ENCODE measurements at regions not wholly inside any gene's neighbourhood (a gene's known extent, or its start where the extent isn't known, plus 50 kb on each side); places are given as distances from the start of the nearest gene placed in this dataset.

DNA sequence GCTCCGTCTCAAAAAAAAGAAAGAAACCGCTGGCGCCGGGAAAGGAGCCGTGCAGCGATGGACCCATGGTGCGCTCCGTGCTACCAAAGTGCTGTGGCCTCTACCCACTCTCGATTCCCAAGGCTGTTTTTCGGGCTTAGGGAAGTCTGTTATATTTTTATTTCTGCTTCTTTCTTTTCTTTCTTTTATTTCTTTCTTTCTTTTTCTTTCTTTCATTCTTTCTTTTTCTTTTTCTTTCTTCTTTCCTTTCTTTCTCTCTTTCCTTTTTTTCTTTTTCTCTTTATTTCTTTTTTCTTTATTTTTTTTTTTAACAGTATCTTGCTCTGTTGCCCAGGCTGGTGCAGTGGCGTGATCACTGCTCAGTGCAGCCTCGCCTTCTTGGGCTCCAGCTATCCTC is 87.5 kb downstream of the ANXA2R start:
- Histone ChIP-seq H3K9me3 (no peaks in the 10 kb centered on the region), H3K36me3 (ENCODE audit: control insufficient read depth in 2 of 2, extremely low read depth in 1 of 2, insufficient read depth in 1 of 2, low read length in 1 of 2) (no peaks in the 10 kb centered on the region), H3K4me3 (ENCODE audit: control insufficient read depth in 1 of 2, extremely low read depth in 1 of 2, low read length in 1 of 2) (peak overlapping the region; percentile 77 to 98), H3K4me1 (ENCODE audit: control insufficient read depth in 1 of 2, extremely low read depth in 1 of 2, insufficient read depth in 2 of 2, low read length in 2 of 2) (peaks cover 15 to 46% of the 10 kb centered on the region in 2 experiments), H3K27me3 (replicated peaks in 1 of 2; ENCODE audit: control insufficient read depth in 2 of 2, extremely low read depth in 1 of 2, insufficient read depth in 2 of 2, low read length in 1 of 2) (no peaks in the 10 kb centered on the region), H3K27ac (ENCODE audit: low read length) (peak overlapping the region; percentile 99)
- H3K4me1 Mint-ChIP-seq, result peaks cover 34 to 45% (median 40%) of the 10 kb centered on the region in 3 donors
- peak overlapping the region; percentile 100 for H3K27ac Mint-ChIP-seq
- no peaks in the 10 kb centered on the region for H3K27me3 Mint-ChIP-seq
- peak overlapping the region; percentile 96 to 98 (median 98) for H3K4me3 Mint-ChIP-seq
- H3K9me3 Mint-ChIP-seq, result peaks cover 0 to 15% (median 7%) of the 10 kb centered on the region in 3 donors
- H3K36me3 Mint-ChIP-seq, result peaks cover 11% of the 10 kb centered on the region
- ChIA-PET POLR2A (interaction anchor here (0.6 to 4.5 kb wide), 9 partner anchors 36 to 168 kb away, joined by 3 to 70 read pairs (median 6); partner anchors contain the start of gene ZNF131 (in 1 of the 2)), CTCF (interaction anchor here in 1 of 2 donors (0.7 to 5.2 kb wide), 4 partner anchors 38 to 888 kb away, joined by 3 to 64 read pairs (median 6); no protein-coding TSS in a partner anchor)
- 47% methylated on average over 4 of the region's 12 CpGs for WGBS (ENCODE audit: insufficient coverage)
- no peak for DNase-seq
- ATAC-seq (replicated peaks in 1 of 4), result no peak

DNA sequence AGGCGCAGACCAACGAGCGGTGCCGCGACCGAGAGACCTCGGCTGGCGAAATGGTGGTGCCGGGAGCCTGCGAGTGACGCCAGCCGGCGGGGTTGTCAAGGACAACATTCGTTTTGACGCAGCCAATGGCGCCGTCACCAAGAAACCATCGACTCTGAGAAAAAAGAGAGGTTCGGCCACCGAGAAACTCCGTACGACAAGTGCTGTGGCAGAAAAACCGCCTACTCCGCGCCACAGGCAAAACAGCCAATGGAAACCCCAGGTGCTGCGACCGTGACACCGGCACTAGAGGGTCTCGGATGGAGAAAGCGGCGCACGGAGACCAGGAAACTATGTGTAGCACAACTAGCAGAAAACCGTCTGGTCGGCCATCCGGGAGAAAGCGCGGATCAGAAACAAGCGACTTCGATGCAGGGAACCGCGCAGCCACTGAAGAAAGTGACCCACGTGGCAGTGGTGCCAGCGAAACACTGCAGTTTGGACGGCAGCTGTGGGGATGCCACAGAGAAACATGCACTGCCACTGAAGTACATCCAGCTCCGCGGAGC is 88.8 kb downstream of the ANXA2R start:
- Histone ChIP-seq H3K27me3 (replicated peaks in 1 of 2; ENCODE audit: control insufficient read depth in 2 of 2, extremely low read depth in 1 of 2, insufficient read depth in 2 of 2, low read length in 1 of 2) (no peaks in the 10 kb centered on the region), H3K27ac (ENCODE audit: low read length) (peak overlapping the region; percentile 99), H3K36me3 (ENCODE audit: control insufficient read depth in 2 of 2, extremely low read depth in 1 of 2, insufficient read depth in 1 of 2, low read length in 1 of 2) (no peaks in the 10 kb centered on the region), H3K9me3 (no peaks in the 10 kb centered on the region), H3K4me1 (ENCODE audit: control insufficient read depth in 1 of 2, extremely low read depth in 1 of 2, insufficient read depth in 2 of 2, low read length in 2 of 2) (peaks cover 15 to 46% of the 10 kb centered on the region in 2 experiments), H3K4me3 (ENCODE audit: control insufficient read depth in 1 of 2, extremely low read depth in 1 of 2, low read length in 1 of 2) (peak overlapping the region; percentile 77 to 98)
- peak overlapping the region; percentile 96 to 98 (median 98) for H3K4me3 Mint-ChIP-seq
- peaks cover 34 to 45% (median 40%) of the 10 kb centered on the region in 3 donors for H3K4me1 Mint-ChIP-seq
- ATAC-seq (replicated peaks in 1 of 4) (peak; percentile 45 to 76 (median 54)), DNase-seq (peak; percentile 53 to 92 (median 84))
- H3K36me3 Mint-ChIP-seq, result peaks cover 11% of the 10 kb centered on the region
- no peaks in the 10 kb centered on the region for H3K27me3 Mint-ChIP-seq
- H3K9me3 Mint-ChIP-seq, result peaks cover 0 to 15% (median 7%) of the 10 kb centered on the region in 3 donors
- CTCF ChIA-PET, result interaction anchor here (1.3 to 5.2 kb wide), 4 partner anchors 39 to 68 kb away, joined by 4 to 64 read pairs (median 6); no protein-coding TSS in a partner anchor
- POLR2A ChIA-PET, result interaction anchor here (0.8 to 4.5 kb wide), 10 partner anchors 37 to 170 kb away, joined by 3 to 70 read pairs (median 6); partner anchors contain the start of gene ZNF131 (in 1 of the 2)
- WGBS (ENCODE audit: insufficient coverage), result under 1% methylated on average over 46 of the region's 46 CpGs
- peak overlapping the region; percentile 100 for H3K27ac Mint-ChIP-seq

GRCh38 chr5:42950456-42951292 is 89.4 kb downstream of the ANXA2R start:
- ATAC-seq (replicated peaks in 1 of 4), result peak; percentile 17 to 58 (median 44)

DNA sequence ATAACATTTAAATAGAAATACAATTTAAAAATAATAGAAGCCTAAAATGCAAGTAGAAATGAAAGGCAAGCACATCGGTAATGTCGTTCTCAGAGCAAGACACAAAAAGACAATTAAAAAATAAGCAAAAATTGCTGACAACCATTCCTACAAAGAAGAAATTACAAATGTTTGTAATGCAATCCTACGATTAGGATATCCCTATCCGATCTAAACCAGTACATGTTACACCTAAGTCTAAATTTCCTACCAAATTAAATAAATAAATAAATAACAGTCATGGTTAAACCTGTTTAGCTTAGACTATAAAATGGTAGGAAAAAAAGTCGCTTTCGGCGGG is 90.0 kb downstream of the ANXA2R start:
- POLR2A ChIA-PET, result interaction anchor here (0.6 to 4.5 kb wide), 20 partner anchors 12 to 650 kb away, joined by 3 to 70 read pairs (median 5); partner anchors contain the start of genes ANXA2R (in 1 of the 2), HMGCS1 (in 1 of the 2) and ZNF131 (in 1 of the 2)
- DNase-seq, result no peak
- no peaks in the 10 kb centered on the region for H3K36me3 ChIP-seq (ENCODE audit: control insufficient read depth in 2 of 2, extremely low read depth in 1 of 2, insufficient read depth in 1 of 2, low read length in 1 of 2)
- peak overlapping the region; percentile 89 to 98 (median 96) for H3K4me3 Mint-ChIP-seq
- no peaks in the 10 kb centered on the region for H3K9me3 ChIP-seq
- H3K27ac ChIP-seq (ENCODE audit: low read length), result peak overlapping the region; percentile 99
- peak overlapping the region; percentile 99 to 100 for H3K27ac Mint-ChIP-seq
- H3K9me3 Mint-ChIP-seq, result peaks cover 0 to 12% (median 7%) of the 10 kb centered on the region in 3 donors
- peak overlapping the region; percentile 77 to 98 for H3K4me3 ChIP-seq (ENCODE audit: control insufficient read depth in 1 of 2, extremely low read depth in 1 of 2, low read length in 1 of 2)
- H3K36me3 Mint-ChIP-seq, result peaks cover 11% of the 10 kb centered on the region
- peaks cover 34 to 45% (median 42%) of the 10 kb centered on the region in 3 donors for H3K4me1 Mint-ChIP-seq
- H3K27me3 ChIP-seq (replicated peaks in 1 of 2; ENCODE audit: control insufficient read depth in 2 of 2, extremely low read depth in 1 of 2, insufficient read depth in 2 of 2, low read length in 1 of 2), result no peaks in the 10 kb centered on the region
- peaks cover 15 to 46% of the 10 kb centered on the region in 2 experiments for H3K4me1 ChIP-seq (ENCODE audit: control insufficient read depth in 1 of 2, extremely low read depth in 1 of 2, insufficient read depth in 2 of 2, low read length in 2 of 2)
- WGBS (ENCODE audit: insufficient coverage), result 46% methylated on average over 3 of the region's 7 CpGs
- no peaks in the 10 kb centered on the region for H3K27me3 Mint-ChIP-seq
- CTCF ChIA-PET, result interaction anchor here (0.5 to 5.2 kb wide), 19 partner anchors 10 to 534 kb away, joined by 3 to 64 read pairs (median 4); partner anchors contain the start of genes TMEM267 (in 1 of the 2) and ZNF131 (in 1 of the 2)
- ATAC-seq (replicated peaks in 1 of 4), result no peak

More at GRCh38 chr5:42950456-42951292, 89.4 kb downstream of the ANXA2R start:
- H3K36me3 ChIP-seq (ENCODE audit: control insufficient read depth in 2 of 2, extremely low read depth in 1 of 2, insufficient read depth in 1 of 2, low read length in 1 of 2), result no peaks in the 10 kb centered on the region
- H3K27me3 ChIP-seq (replicated peaks in 1 of 2; ENCODE audit: control insufficient read depth in 2 of 2, extremely low read depth in 1 of 2, insufficient read depth in 2 of 2, low read length in 1 of 2), result no peaks in the 10 kb centered on the region
- ChIA-PET CTCF (interaction anchor here (0.5 to 5.2 kb wide), 19 partner anchors 10 to 533 kb away, joined by 3 to 64 read pairs (median 4); partner anchors contain the start of genes TMEM267 (in 1 of the 2) and ZNF131 (in 1 of the 2)), POLR2A (interaction anchor here (0.6 to 4.5 kb wide), 23 partner anchors 12 to 650 kb away, joined by 3 to 70 read pairs (median 5); partner anchors contain the start of genes ANXA2R (in 1 of the 2), HMGCS1 (in 1 of the 2) and ZNF131 (in 1 of the 2))
- DNase-seq, result peak; percentile 17 to 80 (median 41)
- H3K4me3 ChIP-seq (ENCODE audit: control insufficient read depth in 1 of 2, extremely low read depth in 1 of 2, low read length in 1 of 2), result peak overlapping the region; percentile 77 to 98
- H3K4me1 ChIP-seq (ENCODE audit: control insufficient read depth in 1 of 2, extremely low read depth in 1 of 2, insufficient read depth in 2 of 2, low read length in 2 of 2), result peaks cover 15 to 46% of the 10 kb centered on the region in 2 experiments
- peaks cover 34 to 45% (median 40%) of the 10 kb centered on the region in 3 donors for H3K4me1 Mint-ChIP-seq
- peak overlapping the region; percentile 100 for H3K27ac Mint-ChIP-seq
- no peaks in the 10 kb centered on the region for H3K27me3 Mint-ChIP-seq
- no peaks in the 10 kb centered on the region for H3K9me3 ChIP-seq
- peak overlapping the region; percentile 96 to 98 (median 98) for H3K4me3 Mint-ChIP-seq
- peaks cover 11% of the 10 kb centered on the region for H3K36me3 Mint-ChIP-seq
- H3K9me3 Mint-ChIP-seq, result peaks cover 0 to 15% (median 7%) of the 10 kb centered on the region in 3 donors
- peak overlapping the region; percentile 99 for H3K27ac ChIP-seq (ENCODE audit: low read length)
- WGBS (ENCODE audit: insufficient coverage), result under 1% methylated on average over 42 of the region's 46 CpGs

- H3K27ac ChIP-seq (ENCODE audit: low read length), result peak overlapping the region; percentile 99
- Mint-ChIP-seq H3K9me3 (peaks cover 0 to 11% (median 7%) of the 10 kb centered on the region in 3 donors), H3K4me3 (peak overlapping the region; percentile 82 to 98 (median 96)), H3K27me3 (no peaks in the 10 kb centered on the region), H3K4me1 (peaks cover 34 to 48% (median 42%) of the 10 kb centered on the region in 3 donors), H3K27ac (peak overlapping the region; percentile 94 to 99), H3K36me3 (peaks cover 11% of the 10 kb centered on the region)
- peak; percentile 23 to 36 (median 30) for ATAC-seq (replicated peaks in 1 of 4)
- ChIA-PET CTCF (interaction anchor here (0.6 to 5.2 kb wide), 22 partner anchors 9 to 534 kb away, joined by 3 to 64 read pairs (median 4); partner anchors contain the start of genes TMEM267 (in 1 of the 2) and ZNF131 (in 1 of the 2)), POLR2A (interaction anchor here (0.5 to 4.5 kb wide), 24 partner anchors 11 to 651 kb away, joined by 3 to 70 read pairs (median 4); partner anchors contain the start of genes ANXA2R (in 1 of the 2), HMGCS1 (in 1 of the 2) and ZNF131 (in 1 of the 2))
- peaks cover 15 to 46% of the 10 kb centered on the region in 2 experiments for H3K4me1 ChIP-seq (ENCODE audit: control insufficient read depth in 1 of 2, extremely low read depth in 1 of 2, insufficient read depth in 2 of 2, low read length in 2 of 2)
- peak overlapping the region; percentile 48 to 77 for H3K4me3 ChIP-seq (ENCODE audit: control insufficient read depth in 1 of 2, extremely low read depth in 1 of 2, low read length in 1 of 2)
- no peaks in the 10 kb centered on the region for H3K9me3 ChIP-seq
- peak; percentile 28 to 82 (median 63) for DNase-seq
- H3K36me3 ChIP-seq (ENCODE audit: control insufficient read depth in 2 of 2, extremely low read depth in 1 of 2, insufficient read depth in 1 of 2, low read length in 1 of 2), result no peaks in the 10 kb centered on the region
- 2% methylated on average over 28 of the region's 33 CpGs for WGBS (ENCODE audit: insufficient coverage)
- no peaks in the 10 kb centered on the region for H3K27me3 ChIP-seq (replicated peaks in 1 of 2; ENCODE audit: control insufficient read depth in 2 of 2, extremely low read depth in 1 of 2, insufficient read depth in 2 of 2, low read length in 1 of 2)
Measured at GRCh38 chr5:42949348-42950115, 90.6 kb downstream of the ANXA2R start.

Measured in T-cell (primary cell).